ENCODE measurements at regions not wholly inside any gene's neighbourhood (a gene's known extent, or its start where the extent isn't known, plus 50 kb on each side); places are given as distances from the start of the nearest gene placed in this dataset.

- TF ChIP-seq MXI1 (IDR thresholded peaks at IDR 0.05; ENCODE audit: borderline replicate concordance, low read depth, low read length) (no peak), BHLHE40 (IDR thresholded peaks at IDR 0.05; ENCODE audit: low read depth, low read length) (no peak), CTCF (conservative IDR thresholded peaks at IDR 0.05; ENCODE audit: low read depth, low read length) (no peak), POLR2A (IDR thresholded peaks at IDR 0.05; ENCODE audit: low read depth, low read length) (no peak)
Observed at GRCh38 chr5:145360936-145361335, 474.2 kb downstream of the PRELID2 start.

All from IMR-90 (cell line).